NCI-H748 treated with DMSO at 0.1 percent for 48 hours (cell line): ENCODE measurements at regions not wholly inside any gene's neighbourhood (a gene's known extent, or its start where the extent isn't known, plus 50 kb on each side); places are given as distances from the start of the nearest gene placed in this dataset.
A peak's percentile ranks its signal among the peaks of the same experiment; 100 is the strongest.

Experiments
- DNase-seq: peaks from one replicate; lab custom pipeline; 2025; lab: John Stamatoyannopoulos, UW

- no peak for DNase-seq
Measured at GRCh38 chr18:27627927-27628326, 442.8 kb upstream of the CHST9 start.

- no peak for DNase-seq
Measured at GRCh38 chr18:27621236-27621890, 436.3 kb upstream of the CHST9 start.

- DNase-seq: no peak
Measured at GRCh38 chr18:27619906-27620305, 434.8 kb upstream of the CHST9 start.

GRCh38 chr18:27619090-27619772 is 434.1 kb upstream of the CHST9 start:
- no peak for DNase-seq

- no peak for DNase-seq
Measured at GRCh38 chr18:27616324-27616723, 431.2 kb upstream of the CHST9 start.

- no peak for DNase-seq
Measured at GRCh38 chr18:27614951-27615844, 430.1 kb upstream of the CHST9 start.

- DNase-seq: no peak
Measured at GRCh38 chr18:27609221-27609620, 424.1 kb upstream of the CHST9 start.

GRCh38 chr18:27608742-27609141 is 423.6 kb upstream of the CHST9 start:
- no peak for DNase-seq

GRCh38 chr18:27608174-27608573 is 423.1 kb upstream of the CHST9 start:
- no peak for DNase-seq

GRCh38 chr18:27606741-27607140 is 421.6 kb upstream of the CHST9 start:
- no peak for DNase-seq

- peak; percentile 75 for DNase-seq
Measured at GRCh38 chr18:27605107-27605834, 420.2 kb upstream of the CHST9 start.

- DNase-seq: no peak
Measured at GRCh38 chr18:27604583-27604982, 419.5 kb upstream of the CHST9 start.

GRCh38 chr18:27602092-27602491 is 417.0 kb upstream of the CHST9 start:
- no peak for DNase-seq

- DNase-seq: no peak
Measured at GRCh38 chr18:27600245-27600644, 415.1 kb upstream of the CHST9 start.

- peak; percentile 46 for DNase-seq
Measured at GRCh38 chr18:27599202-27599829, 414.2 kb upstream of the CHST9 start.

- no peak for DNase-seq
Measured at GRCh38 chr18:27595113-27595838, 410.2 kb upstream of the CHST9 start.

GRCh38 chr18:27585602-27586173 is 400.6 kb upstream of the CHST9 start:
- no peak for DNase-seq

GRCh38 chr18:27583466-27583865 is 398.4 kb upstream of the CHST9 start:
- no peak for DNase-seq

- DNase-seq: no peak
Measured at GRCh38 chr18:27582760-27583412, 397.8 kb upstream of the CHST9 start.

GRCh38 chr18:27581296-27581904 is 396.3 kb upstream of the CHST9 start:
- DNase-seq: no peak
